Endothelial cell of umbilical vein (primary cell): ENCODE measurements at regions not wholly inside any gene's neighbourhood (a gene's known extent, or its start where the extent isn't known, plus 50 kb on each side); places are given as distances from the start of the nearest gene placed in this dataset.

Source experiments
- CTCF ChIP-seq, 2 donors: IDR thresholded peaks; 1 replicate in 1 of 2; 2 replicates in 1 of 2; pipeline ENCODE4 v1.5.1; 2011; ENCODE audit warnings: low read length in 2 of 2, mild to moderate bottlenecking in 2 of 2, moderate library complexity in 2 of 2, control low read depth in 1 of 2, inconsistent platforms in 1 of 2, low read depth in 1 of 2; ENCODE audit not compliant: insufficient read depth in 1 of 2; ENCODE audit errors: extremely low read depth in 1 of 2
- EZH2 ChIP-seq: IDR thresholded peaks from 2 replicates; pipeline ENCODE4 v1.6.1; 2012; ENCODE audit warnings: borderline replicate concordance, low read depth, mild to moderate bottlenecking, moderate library complexity, low read length, inconsistent platforms; ENCODE audit not compliant: severe bottlenecking
- FOS ChIP-seq: IDR thresholded peaks from 2 replicates; pipeline ENCODE4 v1.6.1; 2011; ENCODE audit warnings: mild to moderate bottlenecking, low read length, moderate library complexity, borderline replicate concordance; ENCODE audit not compliant: insufficient read depth
- JUN ChIP-seq: IDR thresholded peaks from 2 replicates; pipeline ENCODE4 v1.6.1; 2011; ENCODE audit warnings: borderline replicate concordance, low read depth; ENCODE audit not compliant: insufficient read length, insufficient read depth
- POLR2A ChIP-seq: IDR thresholded peaks from 2 replicates; pipeline ENCODE4 v1.6.1; 2012; ENCODE audit warnings: low read depth, mild to moderate bottlenecking, control low read depth, low read length
- POLR2AphosphoS5 ChIP-seq: IDR thresholded peaks from 2 replicates; pipeline ENCODE4 v1.6.1; 2012; ENCODE audit warnings: low read depth, mild to moderate bottlenecking, control low read depth, low read length, moderate library complexity; ENCODE audit not compliant: insufficient read depth

GRCh38 chr15:46607077-46607476 is 972.2 kb downstream of the SQOR start:
- no peak for TF ChIP-seq CTCF (IDR thresholded peaks at IDR 0.05; ENCODE audit: extremely low read depth in 1 of 2, insufficient read depth in 1 of 2, low read depth in 1 of 2, low read length in 2 of 2)
- no peak for TF ChIP-seq POLR2A
- no peak for TF ChIP-seq EZH2
- no peak for TF ChIP-seq JUN
- TF ChIP-seq FOS: no peak
- TF ChIP-seq POLR2AphosphoS5: no peak
